ENCODE measurements at regions not wholly inside any gene's neighbourhood (a gene's known extent, or its start where the extent isn't known, plus 50 kb on each side); places are given as distances from the start of the nearest gene placed in this dataset.
"Not testable (repeated sequence)": the region's sequence is repeated elsewhere in the genome, so short reads cannot be mapped to it uniquely, and the experiment has no call there.

DNA sequence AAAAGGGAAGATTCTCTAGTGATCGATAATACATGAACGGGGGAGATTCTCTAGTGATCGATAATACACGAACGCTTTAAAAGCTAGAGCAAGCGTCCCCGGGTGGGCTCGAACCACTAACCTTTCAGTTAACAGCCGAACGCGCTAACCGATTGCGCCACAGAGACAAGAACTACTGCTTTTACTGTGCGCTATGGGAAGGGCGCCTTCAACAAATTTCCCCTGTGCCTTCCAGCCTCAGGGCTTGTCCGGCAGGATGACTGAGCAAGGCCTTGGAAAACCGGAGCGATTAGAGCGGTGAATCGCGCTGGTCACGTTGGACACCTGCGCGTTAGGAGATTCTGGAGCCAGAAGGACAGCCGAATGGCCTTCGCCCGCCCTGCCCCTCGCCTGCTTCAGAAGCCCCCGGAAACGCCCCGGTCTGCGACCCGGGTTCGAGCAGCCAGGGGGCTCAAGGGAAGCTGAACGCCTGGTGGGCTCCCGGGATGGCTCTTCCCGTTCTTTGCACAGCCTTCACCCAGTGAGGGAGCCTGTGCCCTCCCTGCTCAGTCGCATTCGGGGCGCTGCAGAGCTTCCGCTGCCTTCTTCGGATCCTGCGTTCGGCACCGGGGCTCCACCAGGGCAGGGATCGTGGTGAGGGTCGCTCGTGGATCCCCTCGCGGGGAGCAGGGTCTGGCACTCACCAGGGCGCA, 103.5 kb downstream of the NBPF11 start:
- TF ChIP-seq POLR2A, CTCF (IDR thresholded peaks at IDR 0.05): not testable (repeated sequence)
